CD4-positive, alpha-beta memory T cell (primary cell): ENCODE measurements at regions not wholly inside any gene's neighbourhood (a gene's known extent, or its start where the extent isn't known, plus 50 kb on each side); places are given as distances from the start of the nearest gene placed in this dataset.

Source experiments
- CTCF ChIA-PET: fragments of 350-600 bp; sonication (Branson Sonifier 250); formaldehyde crosslinking; loops from one replicate; lab custom pipeline; 2021; ENCODE audit warnings: inconsistent platforms; ENCODE audit not compliant: partially characterized antibody; lab: Charles Lee
- POLR2A ChIA-PET: fragments of 350-600 bp; sonication (Branson Sonifier 250); formaldehyde crosslinking; loops from one replicate; lab custom pipeline; 2021; ENCODE audit not compliant: partially characterized antibody; lab: Charles Lee
- DNase-seq, 5 donors: peaks; one replicate each; pipeline versions ENCODE4 v3.0.0 to v3.0.0-alpha.2; 2020 to 2022; ENCODE audit warnings: mixed read lengths in 1 of 5
- H3K27ac ChIP-seq: one replicate; pipeline ENCODE4 v1.7.0; 2013; ENCODE audit warnings: low read depth, low read length
- H3K27me3 ChIP-seq: 2 replicates; pipeline ENCODE4 v1.7.0; 2013; ENCODE audit warnings: mild to moderate bottlenecking, low read length, moderate library complexity; ENCODE audit not compliant: insufficient read depth
- H3K36me3 ChIP-seq: 2 replicates; pipeline ENCODE4 v1.7.0; 2013; ENCODE audit warnings: mild to moderate bottlenecking, low read length, moderate library complexity; ENCODE audit not compliant: insufficient read depth
- H3K4me1 ChIP-seq: 2 replicates; pipeline ENCODE4 v1.7.0; 2013; ENCODE audit warnings: mild to moderate bottlenecking, low read length, moderate library complexity; ENCODE audit not compliant: insufficient read depth
- H3K4me3 ChIP-seq, 2 donors: one replicate each; pipeline ENCODE4 v1.7.0; 2013; ENCODE audit warnings: low read length in 2 of 2, mild to moderate bottlenecking in 1 of 2
- H3K9me3 ChIP-seq, 2 donors: one replicate each; pipeline ENCODE4 v1.7.0; 2013; ENCODE audit warnings: low read length in 2 of 2, control low read depth in 1 of 2; ENCODE audit not compliant: control insufficient read depth in 1 of 2
- H3K27ac Mint-ChIP-seq, 7 donors: one replicate each; pipeline ENCODE4 v1.8.0; 2020 to 2021; ENCODE audit warnings: mixed read lengths in 7 of 7, mild to moderate bottlenecking in 6 of 7, inconsistent platforms in 3 of 7, moderate library complexity in 3 of 7
- H3K27me3 Mint-ChIP-seq, 2 donors: one replicate each; pipeline ENCODE4 v1.8.0; 2020 to 2021; ENCODE audit warnings: mixed read lengths in 2 of 2
- H3K36me3 Mint-ChIP-seq, 2 donors: one replicate each; pipeline ENCODE4 v1.8.0; 2020 to 2021; ENCODE audit warnings: mixed read lengths in 2 of 2, inconsistent platforms in 1 of 2, mild to moderate bottlenecking in 1 of 2
- H3K4me1 Mint-ChIP-seq, 4 donors: one replicate each; pipeline ENCODE4 v1.8.0; 2020 to 2021; ENCODE audit warnings: mixed read lengths in 4 of 4, mild to moderate bottlenecking in 1 of 4
- H3K4me3 Mint-ChIP-seq, 8 donors: one replicate each; pipeline ENCODE4 v1.8.0; 2020 to 2021; ENCODE audit warnings: mixed read lengths in 8 of 8, mild to moderate bottlenecking in 7 of 8, moderate library complexity in 6 of 8, inconsistent platforms in 3 of 8
- H3K9me3 Mint-ChIP-seq, 8 donors: one replicate each; pipeline ENCODE4 v1.8.0; 2020 to 2021; ENCODE audit warnings: mixed read lengths in 8 of 8, mild to moderate bottlenecking in 5 of 8, inconsistent platforms in 3 of 8, moderate library complexity in 1 of 8
- intact Hi-C: fragments of 100-400 bp; cut with micrococcal nuclease; formaldehyde crosslinking; loops from one replicate; pipeline ENCODE4 v1.15.1; 2023

- H3K36me3 Mint-ChIP-seq: no peaks in the 10 kb centered on the region
These were observed 475.3 kb upstream of the ADGRL2 start for GRCh38 chr1:81325397-81325796.

GRCh38 chr1:81323862-81324261, 476.9 kb upstream of the ADGRL2 start:
- Mint-ChIP-seq H3K4me3 (no peak overlapping the region), H3K36me3 (no peaks in the 10 kb centered on the region), H3K27ac (no peak overlapping the region), H3K9me3 (peaks cover 0 to 26% (median 4%) of the 10 kb centered on the region in 8 donors), H3K27me3 (no peaks in the 10 kb centered on the region), H3K4me1 (no peaks in the 10 kb centered on the region)
- Histone ChIP-seq H3K36me3 (no peaks in the 10 kb centered on the region), H3K4me3 (no peak overlapping the region), H3K9me3 (no peaks in the 10 kb centered on the region), H3K27me3 (no peaks in the 10 kb centered on the region), H3K27ac (no peak overlapping the region), H3K4me1 (no peaks in the 10 kb centered on the region)
- intact Hi-C loops: no loop called here
- ChIA-PET CTCF (interaction anchor here (0.8 kb wide), 1 partner anchor 204 kb away, joined by 3 read pairs; no protein-coding TSS in a partner anchor), POLR2A (no interaction called here)
- DNase-seq: no peak

More at GRCh38 chr1:81325397-81325796, 475.3 kb upstream of the ADGRL2 start:
- no peak overlapping the region for H3K4me3 ChIP-seq
- H3K27me3 Mint-ChIP-seq: no peaks in the 10 kb centered on the region
- no peaks in the 10 kb centered on the region for H3K36me3 ChIP-seq
- no peaks in the 10 kb centered on the region for H3K27me3 ChIP-seq
- no peak overlapping the region for H3K4me3 Mint-ChIP-seq
- peaks cover 0 to 15% (median 3%) of the 10 kb centered on the region in 8 donors for H3K9me3 Mint-ChIP-seq
- H3K27ac Mint-ChIP-seq: no peak overlapping the region
- no peak for DNase-seq
- POLR2A ChIA-PET: no interaction called here
- intact Hi-C loops: no loop called here
- no peaks in the 10 kb centered on the region for H3K4me1 ChIP-seq
- H3K9me3 ChIP-seq: no peaks in the 10 kb centered on the region
- H3K27ac ChIP-seq: no peak overlapping the region
- no peaks in the 10 kb centered on the region for H3K4me1 Mint-ChIP-seq
- CTCF ChIA-PET: no interaction called here

DNA sequence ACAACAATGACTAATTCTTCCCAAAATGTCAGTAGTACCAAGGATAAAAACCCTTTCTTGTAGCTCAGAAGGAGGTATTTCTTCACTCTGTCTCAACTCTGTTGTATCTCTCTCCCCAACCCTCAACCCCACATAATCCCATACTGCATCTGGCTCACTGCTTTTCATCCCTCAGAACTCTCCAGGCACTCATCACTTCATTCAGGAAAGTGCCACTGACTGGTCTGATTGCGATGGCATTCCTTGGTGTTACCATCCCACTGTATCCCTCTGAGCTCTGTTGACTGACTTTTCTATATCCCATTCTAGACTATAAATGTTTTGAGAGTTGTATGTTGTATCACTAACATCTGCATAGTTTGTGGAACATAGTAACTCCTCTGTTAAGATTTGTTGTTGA, 483.5 kb upstream of the ADGRL2 start:
- Histone ChIP-seq H3K27ac (no peak overlapping the region), H3K4me3 (no peak overlapping the region), H3K9me3 (no peaks in the 10 kb centered on the region), H3K27me3 (no peaks in the 10 kb centered on the region), H3K36me3 (no peaks in the 10 kb centered on the region), H3K4me1 (no peaks in the 10 kb centered on the region)
- no peak overlapping the region for H3K4me3 Mint-ChIP-seq
- no peaks in the 10 kb centered on the region for H3K27me3 Mint-ChIP-seq
- peaks cover 0 to 16% (median under 1%) of the 10 kb centered on the region in 8 donors for H3K9me3 Mint-ChIP-seq
- no peak overlapping the region for H3K27ac Mint-ChIP-seq
- intact Hi-C loops: no loop called here
- CTCF ChIA-PET: interaction anchor here (0.8 kb wide), 1 partner anchor 9 kb away, joined by 3 read pairs; no protein-coding TSS in a partner anchor
- DNase-seq: no peak
- no peaks in the 10 kb centered on the region for H3K36me3 Mint-ChIP-seq
- POLR2A ChIA-PET: no interaction called here
- H3K4me1 Mint-ChIP-seq: no peaks in the 10 kb centered on the region

GRCh38 chr1:81314513-81315233, 486.1 kb upstream of the ADGRL2 start:
- peaks cover 0 to 14% (median under 1%) of the 10 kb centered on the region in 8 donors for H3K9me3 Mint-ChIP-seq
- no peaks in the 10 kb centered on the region for H3K36me3 Mint-ChIP-seq
- ChIA-PET CTCF (no interaction called here), POLR2A (no interaction called here)
- Histone ChIP-seq H3K27ac (no peak overlapping the region), H3K9me3 (no peaks in the 10 kb centered on the region), H3K27me3 (no peaks in the 10 kb centered on the region), H3K4me1 (no peaks in the 10 kb centered on the region), H3K4me3 (no peak overlapping the region), H3K36me3 (no peaks in the 10 kb centered on the region)
- intact Hi-C loops: no loop called here
- no peak for DNase-seq
- no peaks in the 10 kb centered on the region for H3K27me3 Mint-ChIP-seq
- no peak overlapping the region for H3K27ac Mint-ChIP-seq
- no peak overlapping the region for H3K4me3 Mint-ChIP-seq
- no peaks in the 10 kb centered on the region for H3K4me1 Mint-ChIP-seq

DNA sequence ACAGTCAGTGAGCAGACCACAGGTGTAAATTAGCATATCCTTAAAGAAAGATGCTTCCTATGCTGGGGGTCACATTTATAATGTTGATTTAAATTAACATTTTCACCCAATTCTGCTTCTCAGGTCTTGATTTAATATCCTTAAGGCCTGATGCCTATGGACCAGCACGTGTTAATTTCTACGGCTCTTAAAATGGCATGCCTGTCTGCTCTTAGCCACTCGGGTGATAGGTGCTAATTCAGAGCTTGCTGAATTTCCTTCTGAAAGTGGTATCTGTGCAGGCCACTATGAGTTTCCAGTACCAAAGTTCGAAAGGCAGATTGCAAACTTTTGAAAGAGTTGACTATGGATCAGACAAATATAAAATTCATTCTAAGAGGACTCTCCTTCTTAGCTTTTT, 487.4 kb upstream of the ADGRL2 start:
- Histone ChIP-seq H3K4me3 (no peak overlapping the region), H3K36me3 (no peaks in the 10 kb centered on the region), H3K27me3 (no peaks in the 10 kb centered on the region), H3K4me1 (no peaks in the 10 kb centered on the region), H3K27ac (no peak overlapping the region), H3K9me3 (no peaks in the 10 kb centered on the region)
- Mint-ChIP-seq H3K27me3 (peaks cover 0 to 1% of the 10 kb centered on the region in 2 donors), H3K4me1 (no peaks in the 10 kb centered on the region), H3K36me3 (no peaks in the 10 kb centered on the region), H3K27ac (no peak overlapping the region), H3K9me3 (peaks cover 0 to 8% (median under 1%) of the 10 kb centered on the region in 8 donors), H3K4me3 (no peak overlapping the region)
- DNase-seq: no peak
- intact Hi-C loops: no loop called here
- ChIA-PET CTCF (no interaction called here), POLR2A (no interaction called here)

DNA sequence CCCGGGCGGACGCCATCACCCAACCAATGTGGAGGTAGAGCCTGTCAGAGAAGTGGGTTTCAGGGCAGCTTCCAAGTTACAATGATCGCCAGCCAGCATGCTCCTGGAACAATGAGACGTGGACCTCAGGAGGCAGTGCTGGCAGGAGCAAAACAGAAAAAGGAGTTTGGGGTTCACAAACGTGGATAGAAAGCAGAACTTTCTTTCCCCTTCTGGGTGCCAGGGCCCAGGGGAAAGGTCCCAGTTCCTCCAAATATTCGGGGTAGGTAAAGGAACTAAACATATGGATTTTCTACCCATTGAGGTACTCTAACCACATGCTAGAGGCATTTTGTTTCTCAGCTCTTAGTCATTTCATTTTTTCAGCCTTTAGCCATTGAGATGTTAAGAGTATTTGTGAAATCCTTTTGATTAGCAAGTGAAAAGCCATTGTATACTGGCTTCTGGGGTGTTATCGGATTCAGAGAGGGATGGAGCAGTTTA, 488.4 kb upstream of the ADGRL2 start:
- H3K9me3 Mint-ChIP-seq: peaks cover 0 to 8% (median under 1%) of the 10 kb centered on the region in 8 donors
- ChIA-PET CTCF (no interaction called here), POLR2A (no interaction called here)
- no peaks in the 10 kb centered on the region for H3K4me1 Mint-ChIP-seq
- Histone ChIP-seq H3K27ac (no peak overlapping the region), H3K9me3 (no peaks in the 10 kb centered on the region), H3K4me3 (no peak overlapping the region), H3K4me1 (no peaks in the 10 kb centered on the region), H3K36me3 (no peaks in the 10 kb centered on the region), H3K27me3 (no peaks in the 10 kb centered on the region)
- DNase-seq: no peak
- H3K4me3 Mint-ChIP-seq: no peak overlapping the region
- H3K27ac Mint-ChIP-seq: no peak overlapping the region
- H3K27me3 Mint-ChIP-seq: peaks cover 0 to 1% of the 10 kb centered on the region in 2 donors
- H3K36me3 Mint-ChIP-seq: no peaks in the 10 kb centered on the region
- intact Hi-C loops: no loop called here

- H3K27ac ChIP-seq: no peak overlapping the region
- Mint-ChIP-seq H3K4me3 (no peak overlapping the region), H3K36me3 (no peaks in the 10 kb centered on the region), H3K9me3 (peaks cover 0 to 8% (median 0%) of the 10 kb centered on the region in 8 donors), H3K4me1 (no peaks in the 10 kb centered on the region), H3K27ac (no peak overlapping the region), H3K27me3 (peaks cover 0 to 1% of the 10 kb centered on the region in 2 donors)
- ChIA-PET CTCF (no interaction called here), POLR2A (no interaction called here)
- H3K4me3 ChIP-seq: no peak overlapping the region
- H3K36me3 ChIP-seq: no peaks in the 10 kb centered on the region
- H3K4me1 ChIP-seq: no peaks in the 10 kb centered on the region
- H3K9me3 ChIP-seq: no peaks in the 10 kb centered on the region
- no peaks in the 10 kb centered on the region for H3K27me3 ChIP-seq
- no peak for DNase-seq
- intact Hi-C loops: no loop called here
These were observed 490.5 kb upstream of the ADGRL2 start for GRCh38 chr1:81310250-81310649.
